Thyroid gland (tissue), 4 donors: ENCODE measurements at regions not wholly inside any gene's neighbourhood (a gene's known extent, or its start where the extent isn't known, plus 50 kb on each side); places are given as distances from the start of the nearest gene placed in this dataset.

Source experiments
- DNase-seq, 2 donors: peaks; one replicate each; pipeline ENCODE4 v3.0.0-alpha.2; 2019
- H3K27ac ChIP-seq, 3 donors: fragments of 200-600 bp; sonication (generic); 1 replicate in 2 of 3; 2 replicates in 1 of 3; pipeline ENCODE4 v1.5.1; 2016 to 2019; ENCODE audit warnings: mild to moderate bottlenecking in 1 of 3, moderate library complexity in 1 of 3
- H3K27me3 ChIP-seq: fragments of 200-600 bp; sonication (generic); one replicate; pipeline ENCODE4 v1.5.1; 2019
- H3K36me3 ChIP-seq, 2 donors: fragments of 200-600 bp; sonication (generic); one replicate each; pipeline ENCODE4 v1.5.1; 2016 to 2019
- H3K4me1 ChIP-seq, 2 donors: fragments of 200-600 bp; sonication (generic); one replicate each; pipeline ENCODE4 v1.5.1; 2017 to 2019
- H3K4me3 ChIP-seq, 3 donors: fragments of 200-600 bp; sonication (generic); replicated peaks in 1 of 3; 1 replicate in 2 of 3; 2 replicates in 1 of 3; pipeline ENCODE4 v1.5.1; 2016; ENCODE audit warnings: mild to moderate bottlenecking in 1 of 3
- H3K9me3 ChIP-seq: fragments of 200-600 bp; sonication (generic); one replicate; pipeline ENCODE4 v1.5.1; 2017
- POLR2A ChIP-seq, 2 donors: fragments of 450-650 bp; IDR thresholded peaks; one replicate each; pipeline ENCODE4 v1.6.1; 2017; ENCODE audit warnings: antibody characterized with exemption in 2 of 2, mild to moderate bottlenecking in 2 of 2, moderate library complexity in 1 of 2
- WGBS, 2 donors: methylation state at CpG; one replicate each; pipeline ENCODE4 v1.1.5; 2017; 5-methylcytosine and 5-hydroxymethylcytosine counted together
- intact Hi-C: fragments of 100-400 bp; cut with DNase I; formaldehyde crosslinking; loops from one replicate; pipeline ENCODE4 v1.15.1; 2023
- TF ChIP-seq, protein P1 (sequence below), 6 experiments: fragments of 200-600 bp in 3 of 6; fragments of 450-650 bp in 3 of 6; sonication (generic) in 3 of 6; IDR thresholded peaks; one replicate each; pipeline ENCODE4 v1.5.1; 2016 to 2019; ENCODE audit warnings: antibody characterized with exemption in 6 of 6, mild to moderate bottlenecking in 2 of 6, inconsistent platforms in 1 of 6, moderate library complexity in 1 of 6

DNA sequence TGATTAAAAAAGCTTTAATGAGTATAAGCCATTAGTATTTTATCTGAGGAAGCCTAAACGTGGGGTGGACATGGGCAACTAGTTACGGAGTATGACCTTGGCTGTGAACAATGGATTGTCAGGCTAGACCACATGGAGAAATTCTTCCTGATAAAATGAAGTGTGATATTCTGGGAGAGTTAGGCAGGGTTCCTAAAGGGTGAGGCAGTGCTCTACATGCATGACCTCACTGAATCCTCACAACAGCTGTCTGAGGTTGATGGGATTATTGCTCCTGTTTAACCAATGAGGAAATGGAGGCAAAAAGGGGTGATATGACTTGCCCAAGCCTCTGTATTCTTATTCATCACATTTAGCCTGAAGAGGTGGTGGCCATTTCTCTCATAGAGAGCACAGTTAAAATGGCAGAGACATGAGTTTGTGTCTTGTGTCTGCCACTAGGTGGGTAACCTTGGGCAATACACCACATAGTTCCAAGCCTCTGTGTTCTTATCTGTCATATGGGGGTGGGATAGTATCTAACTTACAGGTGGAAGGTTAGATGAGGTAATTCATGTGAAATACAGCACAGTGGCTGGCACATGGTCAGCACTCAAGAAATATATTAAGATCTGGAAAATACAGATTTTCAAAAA is 96.1 kb upstream of the NR3C1 start:
- H3K36me3 ChIP-seq: no peaks in the 10 kb centered on the region
- 86 to 88% methylated on average over 2 of the region's 2 CpGs for WGBS, 2 donors
- DNase-seq: no peak
- intact Hi-C loops: no loop called here
- H3K27ac ChIP-seq: no peak overlapping the region
- no peaks in the 10 kb centered on the region for H3K27me3 ChIP-seq
- TF ChIP-seq, protein P1, sequence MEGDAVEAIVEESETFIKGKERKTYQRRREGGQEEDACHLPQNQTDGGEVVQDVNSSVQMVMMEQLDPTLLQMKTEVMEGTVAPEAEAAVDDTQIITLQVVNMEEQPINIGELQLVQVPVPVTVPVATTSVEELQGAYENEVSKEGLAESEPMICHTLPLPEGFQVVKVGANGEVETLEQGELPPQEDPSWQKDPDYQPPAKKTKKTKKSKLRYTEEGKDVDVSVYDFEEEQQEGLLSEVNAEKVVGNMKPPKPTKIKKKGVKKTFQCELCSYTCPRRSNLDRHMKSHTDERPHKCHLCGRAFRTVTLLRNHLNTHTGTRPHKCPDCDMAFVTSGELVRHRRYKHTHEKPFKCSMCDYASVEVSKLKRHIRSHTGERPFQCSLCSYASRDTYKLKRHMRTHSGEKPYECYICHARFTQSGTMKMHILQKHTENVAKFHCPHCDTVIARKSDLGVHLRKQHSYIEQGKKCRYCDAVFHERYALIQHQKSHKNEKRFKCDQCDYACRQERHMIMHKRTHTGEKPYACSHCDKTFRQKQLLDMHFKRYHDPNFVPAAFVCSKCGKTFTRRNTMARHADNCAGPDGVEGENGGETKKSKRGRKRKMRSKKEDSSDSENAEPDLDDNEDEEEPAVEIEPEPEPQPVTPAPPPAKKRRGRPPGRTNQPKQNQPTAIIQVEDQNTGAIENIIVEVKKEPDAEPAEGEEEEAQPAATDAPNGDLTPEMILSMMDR (IDR thresholded peaks at IDR 0.05): no peak
- TF ChIP-seq POLR2A (IDR thresholded peaks at IDR 0.05): no peak
- no peak overlapping the region for H3K4me3 ChIP-seq
- no peaks in the 10 kb centered on the region for H3K9me3 ChIP-seq
- peaks cover 0 to 13% of the 10 kb centered on the region in 2 donors for H3K4me1 ChIP-seq

DNA sequence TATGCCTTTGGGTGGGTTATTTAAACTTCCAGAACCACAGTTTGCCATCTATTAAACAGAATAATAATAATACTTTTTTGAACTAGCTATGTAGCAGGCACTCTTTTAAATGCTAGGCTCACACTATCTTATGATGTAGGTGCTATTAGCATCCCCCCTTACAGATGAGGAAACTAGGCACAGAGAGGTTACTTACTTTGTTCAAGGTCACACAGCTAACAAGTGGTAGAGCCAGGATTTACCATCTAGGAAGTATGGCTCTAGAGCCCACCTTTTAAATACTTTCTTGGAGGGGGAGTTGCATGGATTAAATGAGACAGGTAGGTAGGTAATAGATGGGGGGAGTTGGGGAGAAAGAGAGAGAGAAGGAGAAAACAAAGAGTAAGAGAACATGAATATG is 95.3 kb upstream of the NR3C1 start:
- no peak for DNase-seq
- TF ChIP-seq, protein P1 (IDR thresholded peaks at IDR 0.05): no peak
- no peak for TF ChIP-seq POLR2A (IDR thresholded peaks at IDR 0.05)
- Histone ChIP-seq H3K27me3 (no peaks in the 10 kb centered on the region), H3K4me1 (peaks cover 0 to 13% of the 10 kb centered on the region in 2 donors), H3K36me3 (no peaks in the 10 kb centered on the region), H3K27ac (no peak overlapping the region), H3K4me3 (no peak overlapping the region), H3K9me3 (no peaks in the 10 kb centered on the region)
- intact Hi-C loops: no loop called here

DNA sequence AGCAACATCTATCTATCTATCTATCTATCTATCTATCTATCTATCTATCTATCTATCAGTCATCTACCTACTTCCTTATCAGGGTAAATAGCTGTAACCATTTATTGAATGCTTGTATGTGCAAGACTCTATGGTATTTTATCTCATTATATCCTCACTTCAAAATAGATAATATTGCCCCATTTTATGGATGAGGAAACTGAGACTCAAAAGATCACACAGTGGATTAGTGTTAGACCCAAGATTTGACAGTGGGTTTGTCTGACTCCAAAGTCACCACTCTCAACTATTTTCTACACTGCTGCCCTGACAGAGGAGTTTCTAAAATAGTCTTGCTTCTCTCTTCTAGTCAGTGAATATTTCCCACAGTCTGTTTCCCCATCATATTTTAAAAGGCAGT is 94.3 kb upstream of the NR3C1 start:
- no peak for TF ChIP-seq POLR2A (IDR thresholded peaks at IDR 0.05)
- TF ChIP-seq, protein P1 (IDR thresholded peaks at IDR 0.05): no peak
- H3K27me3 ChIP-seq: no peaks in the 10 kb centered on the region
- peaks cover 0 to 13% of the 10 kb centered on the region in 2 donors for H3K4me1 ChIP-seq
- no peak overlapping the region for H3K27ac ChIP-seq
- intact Hi-C loops: no loop called here
- no peak overlapping the region for H3K4me3 ChIP-seq
- no peaks in the 10 kb centered on the region for H3K9me3 ChIP-seq
- no peak for DNase-seq
- H3K36me3 ChIP-seq: no peaks in the 10 kb centered on the region

DNA sequence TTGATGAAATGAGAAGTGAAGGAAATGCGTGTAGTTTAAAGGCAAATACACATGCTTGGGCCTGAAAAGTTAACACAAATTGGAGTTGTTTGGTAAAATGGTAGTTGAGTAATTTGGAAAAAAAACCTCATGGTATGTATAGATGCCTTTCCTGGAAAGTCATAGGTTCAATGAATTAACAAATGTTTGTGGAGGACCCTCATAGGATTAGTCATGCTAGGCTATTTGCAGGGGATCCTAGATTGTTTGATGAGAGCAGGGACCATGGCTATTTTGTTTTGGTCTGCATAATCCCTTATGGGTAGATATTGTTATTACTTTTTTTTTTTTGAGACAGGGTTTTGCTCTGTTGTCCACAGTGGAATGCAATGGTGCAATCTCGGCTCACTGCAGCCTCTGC is 93.5 kb upstream of the NR3C1 start:
- no peak for TF ChIP-seq POLR2A (IDR thresholded peaks at IDR 0.05)
- TF ChIP-seq, protein P1 (IDR thresholded peaks at IDR 0.05): no peak
- Histone ChIP-seq H3K9me3 (no peaks in the 10 kb centered on the region), H3K4me3 (no peak overlapping the region), H3K27ac (no peak overlapping the region), H3K36me3 (no peaks in the 10 kb centered on the region), H3K27me3 (no peaks in the 10 kb centered on the region), H3K4me1 (peaks cover under 1 to 14% of the 10 kb centered on the region in 2 donors)
- DNase-seq: no peak
- 90 to 92% methylated on average over 2 of the region's 2 CpGs for WGBS, 2 donors
- intact Hi-C loops: no loop called here

DNA sequence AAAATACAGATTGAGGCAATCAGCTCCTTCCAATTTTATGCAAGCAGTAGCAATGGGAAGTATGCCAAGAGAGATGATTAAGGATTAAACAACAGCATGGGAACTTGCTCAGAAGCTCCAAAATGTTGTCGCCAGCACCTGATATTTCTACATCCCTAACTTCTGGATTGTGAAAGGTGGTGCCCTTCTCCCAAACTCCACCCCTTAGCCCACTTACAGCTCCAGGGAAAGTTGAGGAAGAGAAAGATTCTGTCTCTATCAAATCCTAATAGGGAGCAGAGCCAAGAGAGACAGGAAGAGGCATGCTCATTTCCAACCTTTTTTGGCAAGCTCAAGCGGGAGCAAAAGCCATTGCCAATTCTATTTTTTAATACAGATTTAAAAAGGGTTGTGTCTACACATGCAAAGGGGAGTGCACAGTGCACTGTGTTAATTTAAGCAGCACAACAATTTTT is 92.4 kb upstream of the NR3C1 start:
- peaks cover 10 to 23% of the 10 kb centered on the region in 2 donors for H3K4me1 ChIP-seq
- intact Hi-C loops: no loop called here
- H3K27ac ChIP-seq: no peak overlapping the region
- H3K36me3 ChIP-seq: no peaks in the 10 kb centered on the region
- WGBS, 2 donors: 36 to 60% methylated on average over 2 of the region's 2 CpGs
- DNase-seq: no peak
- no peaks in the 10 kb centered on the region for H3K9me3 ChIP-seq
- TF ChIP-seq, protein P1 (IDR thresholded peaks at IDR 0.05): no peak
- no peak for TF ChIP-seq POLR2A (IDR thresholded peaks at IDR 0.05)
- no peaks in the 10 kb centered on the region for H3K27me3 ChIP-seq
- H3K4me3 ChIP-seq: no peak overlapping the region
